LNCAP (cell line): ENCODE measurements at regions not wholly inside any gene's neighbourhood (a gene's known extent, or its start where the extent isn't known, plus 50 kb on each side); places are given as distances from the start of the nearest gene placed in this dataset.

Experiments used
- CTCF ChIP-seq: fragments of 450-650 bp; IDR thresholded peaks from 2 replicates; pipeline ENCODE4 v1.5.1; 2017; ENCODE audit warnings: mild to moderate bottlenecking

GRCh38 chr16:6605490-6605889, 727.2 kb upstream of the RBFOX1 start:
- TF ChIP-seq CTCF = no peak

GRCh38 chr16:6603780-6604325, 728.8 kb upstream of the RBFOX1 start:
- no peak for TF ChIP-seq CTCF

GRCh38 chr16:6602405-6602804, 730.2 kb upstream of the RBFOX1 start:
- TF ChIP-seq CTCF = no peak

- TF ChIP-seq CTCF = no peak
These were observed 732.5 kb upstream of the RBFOX1 start for GRCh38 chr16:6600167-6600566.

GRCh38 chr16:6593799-6594198, 738.8 kb upstream of the RBFOX1 start:
- TF ChIP-seq CTCF = no peak

- TF ChIP-seq CTCF = no peak
These were observed 756.0 kb upstream of the RBFOX1 start for GRCh38 chr16:6576606-6577005.

- no peak for TF ChIP-seq CTCF
These were observed 756.5 kb upstream of the RBFOX1 start for GRCh38 chr16:6576113-6576512.

- TF ChIP-seq CTCF = no peak
These were observed 758.5 kb upstream of the RBFOX1 start for GRCh38 chr16:6574146-6574545.
